ENCODE measurements at regions not wholly inside any gene's neighbourhood (a gene's known extent, or its start where the extent isn't known, plus 50 kb on each side); places are given as distances from the start of the nearest gene placed in this dataset.

DNA sequence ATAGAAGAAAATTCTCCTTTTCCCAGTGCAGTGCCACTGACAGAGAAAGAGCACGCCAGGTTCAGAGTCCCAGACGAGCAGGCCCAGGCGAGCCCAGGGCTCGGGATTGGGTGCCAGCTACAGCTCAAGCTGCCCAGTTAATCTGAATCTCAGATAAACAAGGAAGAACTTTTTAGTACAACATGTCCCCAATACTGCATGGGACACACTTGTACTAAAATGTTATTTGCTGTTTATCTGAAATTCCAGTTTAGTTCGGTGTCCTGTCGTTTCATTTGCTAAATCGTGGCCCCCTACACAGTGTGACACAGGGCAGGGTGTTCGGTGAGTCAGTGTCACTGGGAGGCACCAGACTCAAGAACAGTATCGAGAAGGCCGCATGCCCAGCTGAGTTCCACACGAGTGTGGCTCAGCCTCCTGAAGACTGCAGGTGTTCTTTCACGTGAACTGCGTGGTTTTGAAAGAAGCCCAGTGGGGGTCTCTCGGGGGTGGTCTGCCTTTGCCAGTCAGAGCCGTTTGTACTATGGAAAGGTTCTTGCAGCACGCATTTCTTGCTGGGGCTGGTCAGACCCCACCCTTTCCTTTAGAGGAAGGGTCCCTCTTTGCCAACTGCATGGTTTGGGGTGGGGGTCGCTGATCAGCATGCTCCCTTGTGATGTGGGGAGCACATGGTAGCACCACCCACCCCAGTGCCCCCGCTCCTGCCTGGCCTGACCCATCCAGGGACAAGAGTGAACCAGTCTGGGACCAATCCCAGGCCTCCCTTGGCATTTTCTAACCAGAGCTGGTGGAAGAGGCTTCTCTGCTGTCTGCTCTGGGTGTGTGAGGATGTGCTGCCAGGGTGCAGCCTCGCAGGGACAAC is 115.6 kb upstream of the B3GAT1 start:
- Histone ChIP-seq H3K36me3 (ENCODE audit: control insufficient read depth in 2 of 2, insufficient read depth in 1 of 2, low read length in 2 of 2) (no peaks in the 10 kb centered on the region), H3K4me3 (ENCODE audit: low read depth, low read length) (no peak overlapping the region), H3K9me3 (ENCODE audit: control insufficient read depth, insufficient read depth, low read depth, low read length) (no peaks in the 10 kb centered on the region), H3K27ac (ENCODE audit: extremely low read depth, low read depth, low read length) (no peak overlapping the region), H3K4me1 (ENCODE audit: control insufficient read depth, insufficient read depth, low read length) (no peaks in the 10 kb centered on the region)
- POLR2A ChIA-PET = no interaction called here
- TF ChIP-seq GFI1B (tag by site-specific recombination; IDR thresholded peaks at IDR 0.05) (no peak), GLIS1 (tag by site-specific recombination; IDR thresholded peaks at IDR 0.05) (no peak), ZSCAN18 (tag by site-specific recombination; IDR thresholded peaks at IDR 0.05) (no peak), YY1 (tag by site-specific recombination; IDR thresholded peaks at IDR 0.05) (no peak), ZNF654 (tag by site-specific recombination; IDR thresholded peaks at IDR 0.05; ENCODE audit: low read depth) (no peak), ZNF416 (tag by site-specific recombination; IDR thresholded peaks at IDR 0.05) (no peak)
- TF ChIP-seq, protein P1, sequence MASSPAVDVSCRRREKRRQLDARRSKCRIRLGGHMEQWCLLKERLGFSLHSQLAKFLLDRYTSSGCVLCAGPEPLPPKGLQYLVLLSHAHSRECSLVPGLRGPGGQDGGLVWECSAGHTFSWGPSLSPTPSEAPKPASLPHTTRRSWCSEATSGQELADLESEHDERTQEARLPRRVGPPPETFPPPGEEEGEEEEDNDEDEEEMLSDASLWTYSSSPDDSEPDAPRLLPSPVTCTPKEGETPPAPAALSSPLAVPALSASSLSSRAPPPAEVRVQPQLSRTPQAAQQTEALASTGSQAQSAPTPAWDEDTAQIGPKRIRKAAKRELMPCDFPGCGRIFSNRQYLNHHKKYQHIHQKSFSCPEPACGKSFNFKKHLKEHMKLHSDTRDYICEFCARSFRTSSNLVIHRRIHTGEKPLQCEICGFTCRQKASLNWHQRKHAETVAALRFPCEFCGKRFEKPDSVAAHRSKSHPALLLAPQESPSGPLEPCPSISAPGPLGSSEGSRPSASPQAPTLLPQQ (tag by site-specific recombination; IDR thresholded peaks at IDR 0.05) = no peak
- TF ChIP-seq, protein P2, sequence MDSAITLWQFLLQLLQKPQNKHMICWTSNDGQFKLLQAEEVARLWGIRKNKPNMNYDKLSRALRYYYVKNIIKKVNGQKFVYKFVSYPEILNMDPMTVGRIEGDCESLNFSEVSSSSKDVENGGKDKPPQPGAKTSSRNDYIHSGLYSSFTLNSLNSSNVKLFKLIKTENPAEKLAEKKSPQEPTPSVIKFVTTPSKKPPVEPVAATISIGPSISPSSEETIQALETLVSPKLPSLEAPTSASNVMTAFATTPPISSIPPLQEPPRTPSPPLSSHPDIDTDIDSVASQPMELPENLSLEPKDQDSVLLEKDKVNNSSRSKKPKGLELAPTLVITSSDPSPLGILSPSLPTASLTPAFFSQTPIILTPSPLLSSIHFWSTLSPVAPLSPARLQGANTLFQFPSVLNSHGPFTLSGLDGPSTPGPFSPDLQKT (IDR thresholded peaks at IDR 0.05; ENCODE audit: borderline replicate concordance, low read depth, low read length) = no peak
- CTCF ChIA-PET = no interaction called here

- Histone ChIP-seq H3K4me1 (ENCODE audit: control insufficient read depth, insufficient read depth, low read length) (no peaks in the 10 kb centered on the region), H3K36me3 (ENCODE audit: control insufficient read depth in 2 of 2, insufficient read depth in 1 of 2, low read length in 2 of 2) (no peaks in the 10 kb centered on the region), H3K4me3 (ENCODE audit: low read depth, low read length) (no peak overlapping the region), H3K9me3 (ENCODE audit: control insufficient read depth, insufficient read depth, low read depth, low read length) (no peaks in the 10 kb centered on the region), H3K27ac (ENCODE audit: extremely low read depth, low read depth, low read length) (no peak overlapping the region)
- CTCF ChIA-PET = no interaction called here
- POLR2A ChIA-PET = interaction anchor here (0.6 kb wide), 1 partner anchor 256 kb away, joined by 5 read pairs; no protein-coding TSS in a partner anchor
- TF ChIP-seq ZNF324 (tag by site-specific recombination; IDR thresholded peaks at IDR 0.05) (no peak), ZNF561 (tag by site-specific recombination; IDR thresholded peaks at IDR 0.05; ENCODE audit: borderline replicate concordance) (no peak), YY2 (tag by site-specific recombination; IDR thresholded peaks at IDR 0.05) (no peak), ZNF580 (tag by site-specific recombination; IDR thresholded peaks at IDR 0.05) (no peak), ZNF292 (tag by site-specific recombination; IDR thresholded peaks at IDR 0.05; ENCODE audit: borderline replicate concordance, low read depth) (no peak), GFI1B (tag by site-specific recombination; IDR thresholded peaks at IDR 0.05) (no peak), ZNF623 (tag by site-specific recombination; IDR thresholded peaks at IDR 0.05) (no peak), ZNF473 (tag by site-specific recombination; IDR thresholded peaks at IDR 0.05) (no peak), ZNF146 (tag by site-specific recombination; IDR thresholded peaks at IDR 0.05) (no peak), ZNF223 (tag by site-specific recombination; IDR thresholded peaks at IDR 0.05) (no peak), ZNF558 (tag by site-specific recombination; IDR thresholded peaks at IDR 0.05) (no peak), ZNF274 (IDR thresholded peaks at IDR 0.05; ENCODE audit: low read length) (no peak), ZNF274 (tag by site-specific recombination; IDR thresholded peaks at IDR 0.05; ENCODE audit: borderline replicate concordance) (no peak), ZBTB21 (tag by site-specific recombination; IDR thresholded peaks at IDR 0.05) (no peak)
- TF ChIP-seq, protein P3, sequence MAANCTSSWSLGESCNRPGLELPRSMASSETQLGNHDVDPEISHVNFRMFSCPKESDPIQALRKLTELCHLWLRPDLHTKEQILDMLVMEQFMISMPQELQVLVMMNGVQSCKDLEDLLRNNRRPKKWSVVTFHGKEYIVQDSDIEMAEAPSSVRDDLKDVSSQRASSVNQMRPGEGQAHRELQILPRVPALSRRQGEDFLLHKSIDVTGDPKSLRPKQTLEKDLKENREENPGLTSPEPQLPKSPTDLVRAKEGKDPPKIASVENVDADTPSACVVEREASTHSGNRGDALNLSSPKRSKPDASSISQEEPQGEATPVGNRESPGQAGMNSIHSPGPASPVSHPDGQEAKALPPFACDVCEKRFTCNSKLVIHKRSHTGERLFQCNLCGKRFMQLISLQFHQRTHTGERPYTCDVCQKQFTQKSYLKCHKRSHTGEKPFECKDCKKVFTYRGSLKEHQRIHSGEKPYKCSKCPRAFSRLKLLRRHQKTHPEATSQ (tag by site-specific recombination; IDR thresholded peaks at IDR 0.05) = no peak
- TF ChIP-seq, protein P4, sequence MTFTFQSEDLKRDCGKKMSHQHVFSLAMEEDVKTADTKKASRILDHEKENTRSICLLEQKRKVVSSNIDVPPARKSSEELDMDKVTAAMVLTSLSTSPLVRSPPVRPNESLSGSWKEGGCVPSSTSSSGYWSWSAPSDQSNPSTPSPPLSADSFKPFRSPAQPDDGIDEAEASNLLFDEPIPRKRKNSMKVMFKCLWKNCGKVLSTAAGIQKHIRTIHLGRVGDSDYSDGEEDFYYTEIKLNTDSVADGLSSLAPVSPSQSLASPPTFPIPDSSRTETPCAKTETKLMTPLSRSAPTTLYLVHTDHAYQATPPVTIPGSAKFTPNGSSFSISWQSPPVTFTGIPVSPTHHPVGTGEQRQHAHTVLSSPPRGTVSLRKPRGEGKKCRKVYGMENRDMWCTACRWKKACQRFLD (tag by site-specific recombination; IDR thresholded peaks at IDR 0.05) = no peak
- TF ChIP-seq, protein P5, sequence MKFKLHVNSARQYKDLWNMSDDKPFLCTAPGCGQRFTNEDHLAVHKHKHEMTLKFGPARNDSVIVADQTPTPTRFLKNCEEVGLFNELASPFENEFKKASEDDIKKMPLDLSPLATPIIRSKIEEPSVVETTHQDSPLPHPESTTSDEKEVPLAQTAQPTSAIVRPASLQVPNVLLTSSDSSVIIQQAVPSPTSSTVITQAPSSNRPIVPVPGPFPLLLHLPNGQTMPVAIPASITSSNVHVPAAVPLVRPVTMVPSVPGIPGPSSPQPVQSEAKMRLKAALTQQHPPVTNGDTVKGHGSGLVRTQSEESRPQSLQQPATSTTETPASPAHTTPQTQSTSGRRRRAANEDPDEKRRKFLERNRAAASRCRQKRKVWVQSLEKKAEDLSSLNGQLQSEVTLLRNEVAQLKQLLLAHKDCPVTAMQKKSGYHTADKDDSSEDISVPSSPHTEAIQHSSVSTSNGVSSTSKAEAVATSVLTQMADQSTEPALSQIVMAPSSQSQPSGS (tag by site-specific recombination; IDR thresholded peaks at IDR 0.05; ENCODE audit: low read depth) = no peak
These were observed 113.1 kb upstream of the B3GAT1 start for GRCh38 chr11:134524896-134525845.

Data from HEK293 (cell line).